Fibroblast of mammary gland (primary cell): ENCODE measurements at regions not wholly inside any gene's neighbourhood (a gene's known extent, or its start where the extent isn't known, plus 50 kb on each side); places are given as distances from the start of the nearest gene placed in this dataset.

Source experiments
- DNase-seq: peaks from one replicate; pipeline ENCODE4 v3.0.0-alpha.2; 2010; ENCODE audit warnings: low read depth
- H3K4me3 ChIP-seq: 2 replicates; pipeline ENCODE4 v1.5.1; 2011; ENCODE audit warnings: low read depth, mild to moderate bottlenecking, low read length, moderate library complexity; ENCODE audit not compliant: control insufficient read depth
- TF ChIP-seq, protein P1 (sequence below): conservative IDR thresholded peaks from 2 replicates; pipeline ENCODE4 v1.5.1; 2011; ENCODE audit warnings: low read depth, low read length, inconsistent platforms; ENCODE audit not compliant: control insufficient read depth, insufficient read depth

- DNase-seq = peak; percentile 36
- TF ChIP-seq, protein P1, sequence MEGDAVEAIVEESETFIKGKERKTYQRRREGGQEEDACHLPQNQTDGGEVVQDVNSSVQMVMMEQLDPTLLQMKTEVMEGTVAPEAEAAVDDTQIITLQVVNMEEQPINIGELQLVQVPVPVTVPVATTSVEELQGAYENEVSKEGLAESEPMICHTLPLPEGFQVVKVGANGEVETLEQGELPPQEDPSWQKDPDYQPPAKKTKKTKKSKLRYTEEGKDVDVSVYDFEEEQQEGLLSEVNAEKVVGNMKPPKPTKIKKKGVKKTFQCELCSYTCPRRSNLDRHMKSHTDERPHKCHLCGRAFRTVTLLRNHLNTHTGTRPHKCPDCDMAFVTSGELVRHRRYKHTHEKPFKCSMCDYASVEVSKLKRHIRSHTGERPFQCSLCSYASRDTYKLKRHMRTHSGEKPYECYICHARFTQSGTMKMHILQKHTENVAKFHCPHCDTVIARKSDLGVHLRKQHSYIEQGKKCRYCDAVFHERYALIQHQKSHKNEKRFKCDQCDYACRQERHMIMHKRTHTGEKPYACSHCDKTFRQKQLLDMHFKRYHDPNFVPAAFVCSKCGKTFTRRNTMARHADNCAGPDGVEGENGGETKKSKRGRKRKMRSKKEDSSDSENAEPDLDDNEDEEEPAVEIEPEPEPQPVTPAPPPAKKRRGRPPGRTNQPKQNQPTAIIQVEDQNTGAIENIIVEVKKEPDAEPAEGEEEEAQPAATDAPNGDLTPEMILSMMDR = peak; percentile 39
- no peak overlapping the region for H3K4me3 ChIP-seq
Measured at GRCh38 chrX:110442635-110443034, 84.0 kb downstream of the RTL9 start.

- no peak overlapping the region for H3K4me3 ChIP-seq
- no peak for DNase-seq
- TF ChIP-seq, protein P1 = no peak
Measured at GRCh38 chrX:110444996-110445395, 86.3 kb downstream of the RTL9 start.

DNA sequence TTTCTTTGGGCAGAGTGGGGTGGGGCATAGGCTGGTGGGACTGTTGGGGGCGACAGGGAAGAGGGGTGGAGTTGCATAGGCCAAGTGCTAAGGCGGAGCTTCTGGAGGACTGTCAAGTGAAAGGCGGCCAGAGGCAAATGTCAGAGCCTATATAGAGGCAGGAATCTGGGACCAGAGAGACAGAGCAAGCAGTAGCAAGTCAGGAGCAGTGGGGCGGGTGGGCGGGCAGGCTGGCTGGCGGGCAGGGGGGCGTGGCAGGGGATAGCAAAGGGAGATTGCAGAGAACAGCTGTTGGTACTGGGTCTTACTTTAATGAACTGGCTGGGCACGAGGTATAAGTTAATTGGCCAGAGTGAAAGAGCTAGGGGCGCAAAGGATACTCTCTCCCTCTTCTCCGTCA, 89.8 kb downstream of the RTL9 start:
- no peak overlapping the region for H3K4me3 ChIP-seq
- TF ChIP-seq, protein P1 = no peak
- DNase-seq = no peak

DNA sequence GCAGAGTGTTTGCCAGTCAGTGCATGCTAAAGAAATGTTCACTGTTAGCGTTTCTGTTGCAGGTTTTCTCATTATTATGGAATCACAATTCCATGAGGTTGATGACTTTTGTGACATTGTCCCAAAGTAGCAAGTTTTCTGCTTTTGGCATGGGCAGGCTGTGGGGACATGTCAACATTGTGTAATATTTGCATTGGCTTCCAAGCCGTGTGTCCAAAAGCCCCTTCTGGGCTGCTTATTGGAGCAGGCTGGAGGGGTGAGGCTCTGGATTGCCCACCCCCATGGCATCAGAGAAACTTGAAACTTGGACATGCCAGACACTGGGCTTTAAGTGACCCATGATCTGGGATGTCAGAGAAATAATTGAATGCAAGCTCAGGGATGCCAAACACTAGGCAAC, 90.7 kb downstream of the RTL9 start:
- DNase-seq = no peak
- TF ChIP-seq, protein P1 = no peak
- no peak overlapping the region for H3K4me3 ChIP-seq

- TF ChIP-seq, protein P1 = peak; percentile 80
- no peak overlapping the region for H3K4me3 ChIP-seq
- DNase-seq = peak; percentile 73
Measured at GRCh38 chrX:110450050-110450449, 91.4 kb downstream of the RTL9 start.

DNA sequence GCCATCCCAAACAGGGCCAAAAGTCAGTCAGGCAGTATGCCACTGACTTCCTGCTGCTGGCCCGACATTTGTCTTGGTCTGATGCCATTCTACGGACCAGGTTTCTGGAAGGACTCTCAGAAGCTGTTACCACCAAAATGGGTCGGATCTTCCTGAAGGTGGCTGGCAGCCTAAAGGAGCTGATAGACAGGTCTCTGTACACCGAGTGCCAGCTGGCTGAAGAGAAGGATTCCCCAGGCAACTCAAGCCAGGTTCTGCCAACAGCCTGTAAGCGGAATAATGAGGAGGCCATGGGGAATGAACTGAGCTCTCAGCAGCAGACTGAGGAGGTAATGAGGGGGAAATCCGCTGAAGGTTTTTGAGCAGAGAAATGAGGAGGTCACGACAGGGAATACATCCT, 95.7 kb downstream of the RTL9 start:
- TF ChIP-seq, protein P1 = no peak
- no peak overlapping the region for H3K4me3 ChIP-seq
- DNase-seq = no peak

- no peak overlapping the region for H3K4me3 ChIP-seq
- DNase-seq = peak; percentile 6
- TF ChIP-seq, protein P1 = peak; percentile 26
Measured at GRCh38 chrX:110462957-110463356, 104.3 kb downstream of the RTL9 start.
